ENCODE measurements at regions not wholly inside any gene's neighbourhood (a gene's known extent, or its start where the extent isn't known, plus 50 kb on each side); places are given as distances from the start of the nearest gene placed in this dataset.

DNA sequence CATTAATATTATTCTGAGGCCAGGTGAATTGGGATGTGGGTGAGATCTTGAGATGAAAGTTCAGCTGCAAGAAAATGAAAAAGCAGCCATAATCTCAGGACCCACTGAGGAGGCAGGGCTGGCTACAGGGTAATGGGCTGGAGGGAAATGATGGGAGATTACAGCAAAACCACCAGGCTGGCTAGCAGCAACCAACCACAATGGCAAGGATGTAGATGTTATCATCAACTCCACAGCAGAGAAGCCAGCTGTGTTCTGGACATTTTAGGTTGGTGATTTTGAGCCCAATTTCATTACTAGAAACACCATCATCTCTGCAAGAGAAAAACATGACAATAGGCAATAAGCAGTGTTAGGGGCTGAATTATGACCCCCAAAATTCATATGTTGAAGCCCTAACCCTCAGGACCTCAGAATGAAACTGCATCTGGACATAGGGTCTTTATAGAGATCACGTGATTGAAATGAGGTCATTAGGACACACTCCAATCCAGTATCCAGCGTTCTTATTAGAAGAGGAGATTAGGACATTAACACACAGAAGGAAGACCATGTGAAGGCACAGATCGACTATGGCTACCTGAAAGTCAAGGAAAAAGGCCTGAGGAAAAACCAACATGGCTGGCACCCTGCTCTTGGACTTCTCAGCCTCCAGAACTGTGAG is 139.8 kb upstream of the KIT start:
- H4K91ac ChIP-seq (replicated peaks; ENCODE audit: insufficient read length, low read length) = no peak overlapping the region
- no peak overlapping the region for H2BK120ac ChIP-seq (replicated peaks; ENCODE audit: low read depth, low read length)
- H2BK12ac ChIP-seq (ENCODE audit: low read depth, low read length) = no peak overlapping the region
- FAIRE-seq (no peak), DNase-seq (ENCODE audit: low read depth in 1 of 2, low spot score in 2 of 2) (no peak)
- H4K5ac ChIP-seq (ENCODE audit: insufficient read length, low read depth, low read length) = no peak overlapping the region
- H2BK15ac ChIP-seq (ENCODE audit: low read length) = no peak overlapping the region
- no peaks in the 10 kb centered on the region for H3K79me1 ChIP-seq (ENCODE audit: low read depth, low read length)
- no peaks in the 10 kb centered on the region for H4K20me1 ChIP-seq (replicated peaks in 1 of 2; ENCODE audit: control insufficient read depth in 1 of 2, insufficient read depth in 2 of 2, low read length in 2 of 2)
- 0 out of 4 replicates have a peak, but pooled peaks cover 0 to 5% of the 10 kb centered on the region in 2 experiments for H3K9me3 ChIP-seq (ENCODE audit: insufficient read depth in 2 of 2, low read depth in 1 of 2, low read length in 1 of 2)
- no peak overlapping the region for H2AK5ac ChIP-seq (ENCODE audit: low read depth, low read length)
- POLR2A ChIA-PET (ENCODE audit: partially characterized antibody) = no interaction called here
- no peaks in the 10 kb centered on the region for H3K36me3 ChIP-seq (ENCODE audit: control insufficient read depth in 2 of 4, insufficient read depth in 4 of 4, low read length in 3 of 4)
- no peak overlapping the region for H3K9ac ChIP-seq (replicated peaks in 1 of 4; ENCODE audit: extremely low read depth in 1 of 4, low read depth in 3 of 4, low read length in 3 of 4)
- no peak overlapping the region for H3K4me2 ChIP-seq (ENCODE audit: insufficient read depth in 1 of 2, low read depth in 2 of 2, low read length in 2 of 2)
- no peaks in the 10 kb centered on the region for H3K79me2 ChIP-seq (ENCODE audit: control insufficient read depth in 1 of 2, insufficient read depth in 2 of 2, low read length in 2 of 2)
- no peak overlapping the region for H3K4me3 ChIP-seq (ENCODE audit: extremely low read depth in 1 of 4, insufficient read depth in 2 of 4, low read depth in 3 of 4, low read length in 4 of 4)
- no peak overlapping the region for H3K56ac ChIP-seq (replicated peaks; ENCODE audit: insufficient read length, low read depth, low read length)
- no peak overlapping the region for H4K8ac ChIP-seq (ENCODE audit: extremely low read depth, insufficient read depth, low read length)
- H2AFZ ChIP-seq (ENCODE audit: low read length) = no peak overlapping the region
- no peak overlapping the region for H2BK5ac ChIP-seq (ENCODE audit: low read depth, low read length)
- CTCF ChIA-PET (ENCODE audit: partially characterized antibody) = interaction anchor here (0.8 to 1.1 kb wide), 2 partner anchors 10 to 29 kb away, joined by 3 to 4 read pairs; no protein-coding TSS in a partner anchor
- H2BK20ac ChIP-seq (ENCODE audit: low read length) = no peak overlapping the region
- H3K4me1 ChIP-seq (replicated peaks in 1 of 4; ENCODE audit: control insufficient read depth in 3 of 4, insufficient read depth in 4 of 4, low read length in 3 of 4) = peaks cover 0 to 3% (median 0%) of the 10 kb centered on the region in 4 experiments; a peak in 2 of 7 replicates
- TF ChIP-seq KDM4A (IDR thresholded peaks at IDR 0.05; ENCODE audit: low read depth, low read length, severe bottlenecking) = no peak
- TF ChIP-seq SUZ12 (IDR thresholded peaks at IDR 0.05; ENCODE audit: low read length) = no peak
- no peak for TF ChIP-seq HDAC6 (IDR thresholded peaks at IDR 0.05; ENCODE audit: low read depth, low read length)
- no peak for TF ChIP-seq GABPA (IDR thresholded peaks at IDR 0.05; ENCODE audit: borderline replicate concordance, insufficient read depth, low read length)
- TF ChIP-seq SP1 (IDR thresholded peaks at IDR 0.05; ENCODE audit: low read depth, low read length) = no peak
- TF ChIP-seq CHD1 (IDR thresholded peaks at IDR 0.05; ENCODE audit: low read depth, low read length) = no peak
- TF ChIP-seq JUND (IDR thresholded peaks at IDR 0.05; ENCODE audit: low read length) = no peak
- TF ChIP-seq TAF7 (optimal IDR thresholded peaks at IDR 0.05; ENCODE audit: borderline replicate concordance, low read depth, low read length) = no peak
- no peak for TF ChIP-seq GTF2F1 (IDR thresholded peaks at IDR 0.05; ENCODE audit: borderline replicate concordance, low read depth, low read length)
- no peak for TF ChIP-seq CBX5 (IDR thresholded peaks at IDR 0.05; ENCODE audit: low read depth, low read length)
- H3K18ac ChIP-seq (ENCODE audit: extremely low read depth, low read length) = no peak overlapping the region
- no peaks in the 10 kb centered on the region for H3K27me3 ChIP-seq (replicated peaks in 1 of 4; ENCODE audit: control insufficient read depth in 3 of 4, extremely low read depth in 1 of 4, insufficient read depth in 3 of 4, low read length in 3 of 4)
- H3K23me2 ChIP-seq (ENCODE audit: low read depth, low read length) = no peaks in the 10 kb centered on the region
- H3K27ac ChIP-seq (ENCODE audit: low read depth, low read length) = no peak overlapping the region
- no peak overlapping the region for H3K4ac ChIP-seq (replicated peaks; ENCODE audit: insufficient read length, low read depth, low read length)
- H3K23ac ChIP-seq (ENCODE audit: insufficient read length) = no peak overlapping the region
- no peak overlapping the region for H3K14ac ChIP-seq (ENCODE audit: insufficient read length)
- WGBS, 2 experiments (ENCODE audit: extremely low coverage in 1 of 2, insufficient coverage in 1 of 2, insufficient read length in 1 of 2, insufficient replicate concordance in 2 of 2, low coverage in 1 of 2, low lambda C conversion rate in 2 of 2, missing lambda C conversion rate in 1 of 2) = 97% methylated on average over 3 of the region's 3 CpGs; no CpG with 5 or more reads in 1 of the 2 experiments
